PFSK-1 (cell line): ENCODE measurements at regions not wholly inside any gene's neighbourhood (a gene's known extent, or its start where the extent isn't known, plus 50 kb on each side); places are given as distances from the start of the nearest gene placed in this dataset.

Experiments used
- POLR2AphosphoS5 ChIP-seq: IDR thresholded peaks from 2 replicates; pipeline ENCODE4 v1.6.1; 2012; ENCODE audit warnings: low read depth, mild to moderate bottlenecking, control low read depth, low read length, moderate library complexity
- REST ChIP-seq, 2 experiments: IDR thresholded peaks; 2 replicates each; pipeline versions ENCODE4 v1.6.1 to v1.8.0; 2011 to 2012; ENCODE audit warnings: low read depth in 2 of 2, low read length in 2 of 2, control low read depth in 1 of 2, inconsistent platforms in 1 of 2, mild to moderate bottlenecking in 1 of 2, moderate library complexity in 1 of 2; ENCODE audit not compliant: insufficient read depth in 1 of 2
- SIN3A ChIP-seq: IDR thresholded peaks from 2 replicates; pipeline ENCODE4 v1.6.1; 2012; ENCODE audit warnings: mild to moderate bottlenecking, low read length, moderate library complexity, borderline replicate concordance; ENCODE audit not compliant: insufficient read depth
- TAF1 ChIP-seq: IDR thresholded peaks from 2 replicates; pipeline ENCODE4 v1.6.1; 2012; ENCODE audit warnings: low read length, control low read depth, borderline replicate concordance; ENCODE audit not compliant: insufficient read depth

GRCh38 chr5:2254880-2255750, 372.4 kb upstream of the IRX4 start:
- no peak for TF ChIP-seq REST (IDR thresholded peaks at IDR 0.05; ENCODE audit: insufficient read depth in 1 of 2, low read depth in 2 of 2, low read length in 2 of 2)
- no peak for TF ChIP-seq TAF1
- no peak for TF ChIP-seq SIN3A
- no peak for TF ChIP-seq POLR2AphosphoS5
